GM19468 (cell line): ENCODE measurements at regions not wholly inside any gene's neighbourhood (a gene's known extent, or its start where the extent isn't known, plus 50 kb on each side); places are given as distances from the start of the nearest gene placed in this dataset.
"Not testable (repeated sequence)": the region's sequence is repeated elsewhere in the genome, so short reads cannot be mapped to it uniquely, and the experiment has no call there.

Experiments
- ATAC-seq: cut with Tn5 transposase; IDR thresholded peaks from one replicate; pipeline ENCODE4 v1.9.1; 2021; ENCODE audit warnings: mild to moderate bottlenecking, moderate library complexity, moderate number of reproducible peaks; ENCODE audit not compliant: unreplicated experiment; ENCODE audit errors: extremely low read depth

GRCh38 chr1:83067954-83068353, 931.0 kb downstream of the TTLL7 start:
- ATAC-seq: no peak

- ATAC-seq: no peak
Measured at GRCh38 chr1:83065952-83066727, 932.8 kb downstream of the TTLL7 start.

GRCh38 chr1:83064589-83065242, 934.2 kb downstream of the TTLL7 start:
- ATAC-seq: no peak

- ATAC-seq: no peak
Measured at GRCh38 chr1:83060651-83061390, 938.1 kb downstream of the TTLL7 start.

- no peak for ATAC-seq
Measured at GRCh38 chr1:83060221-83060620, 938.7 kb downstream of the TTLL7 start.

- ATAC-seq: no peak
Measured at GRCh38 chr1:83058327-83058726, 940.6 kb downstream of the TTLL7 start.

GRCh38 chr1:83055391-83056170, 943.4 kb downstream of the TTLL7 start:
- ATAC-seq: no peak

- no peak for ATAC-seq
Measured at GRCh38 chr1:83053446-83053845, 945.5 kb downstream of the TTLL7 start.

GRCh38 chr1:83052865-83053264, 946.1 kb downstream of the TTLL7 start:
- ATAC-seq: no peak

GRCh38 chr1:83051053-83051452, 947.9 kb downstream of the TTLL7 start:
- not testable (repeated sequence) for ATAC-seq

GRCh38 chr1:83043244-83043643, 955.7 kb downstream of the TTLL7 start:
- no peak for ATAC-seq

GRCh38 chr1:83039091-83039490, 959.8 kb downstream of the TTLL7 start:
- not testable (repeated sequence) for ATAC-seq

GRCh38 chr1:83034851-83035250, 964.1 kb downstream of the TTLL7 start:
- no peak for ATAC-seq

- ATAC-seq: no peak
Measured at GRCh38 chr1:83033682-83034081, 965.2 kb downstream of the TTLL7 start.

- no peak for ATAC-seq
Measured at GRCh38 chr1:83029916-83030315, 969.0 kb downstream of the TTLL7 start.

- no peak for ATAC-seq
Measured at GRCh38 chr1:83029050-83029449, 969.9 kb downstream of the TTLL7 start.

GRCh38 chr1:83028467-83028866, 970.5 kb downstream of the TTLL7 start:
- no peak for ATAC-seq

- ATAC-seq: no peak
Measured at GRCh38 chr1:83027511-83027910, 971.4 kb downstream of the TTLL7 start.

- ATAC-seq: no peak
Measured at GRCh38 chr1:83026745-83027144, 972.2 kb downstream of the TTLL7 start.

GRCh38 chr1:83024251-83024767, 974.6 kb downstream of the TTLL7 start:
- no peak for ATAC-seq
